HEK293 (cell line): ENCODE measurements at regions not wholly inside any gene's neighbourhood (a gene's known extent, or its start where the extent isn't known, plus 50 kb on each side); places are given as distances from the start of the nearest gene placed in this dataset.

Experiments
- KLF10 ChIP-seq: fragments of 450-650 bp; IDR thresholded peaks from 2 replicates; pipeline ENCODE4 v1.5.1; 2018; ENCODE audit warnings: missing biosample characterization, mild to moderate bottlenecking, missing genetic modification characterization
- OVOL3 ChIP-seq: fragments of 450-650 bp; formaldehyde crosslinking; IDR thresholded peaks from 2 replicates; pipeline ENCODE4 v1.5.1; 2016; ENCODE audit warnings: missing biosample characterization, missing genetic modification characterization
- ZNF133 ChIP-seq: fragments of 450-650 bp; formaldehyde crosslinking; IDR thresholded peaks from 2 replicates; pipeline ENCODE4 v1.5.1; 2016; ENCODE audit warnings: missing biosample characterization, missing genetic modification characterization
- ZNF223 ChIP-seq: fragments of 450-650 bp; formaldehyde crosslinking; IDR thresholded peaks from 2 replicates; pipeline ENCODE4 v1.5.1; 2016; ENCODE audit warnings: missing biosample characterization, missing genetic modification characterization
- TF ChIP-seq, protein P1 (sequence below): fragments of 450-650 bp; formaldehyde crosslinking; IDR thresholded peaks from 2 replicates; pipeline ENCODE4 v1.5.1; 2016; ENCODE audit warnings: missing biosample characterization, missing genetic modification characterization
- TF ChIP-seq, protein P2 (sequence below): fragments of 450-650 bp; formaldehyde crosslinking; IDR thresholded peaks from 2 replicates; pipeline ENCODE4 v1.5.1; 2016; ENCODE audit warnings: missing biosample characterization, missing genetic modification characterization

DNA sequence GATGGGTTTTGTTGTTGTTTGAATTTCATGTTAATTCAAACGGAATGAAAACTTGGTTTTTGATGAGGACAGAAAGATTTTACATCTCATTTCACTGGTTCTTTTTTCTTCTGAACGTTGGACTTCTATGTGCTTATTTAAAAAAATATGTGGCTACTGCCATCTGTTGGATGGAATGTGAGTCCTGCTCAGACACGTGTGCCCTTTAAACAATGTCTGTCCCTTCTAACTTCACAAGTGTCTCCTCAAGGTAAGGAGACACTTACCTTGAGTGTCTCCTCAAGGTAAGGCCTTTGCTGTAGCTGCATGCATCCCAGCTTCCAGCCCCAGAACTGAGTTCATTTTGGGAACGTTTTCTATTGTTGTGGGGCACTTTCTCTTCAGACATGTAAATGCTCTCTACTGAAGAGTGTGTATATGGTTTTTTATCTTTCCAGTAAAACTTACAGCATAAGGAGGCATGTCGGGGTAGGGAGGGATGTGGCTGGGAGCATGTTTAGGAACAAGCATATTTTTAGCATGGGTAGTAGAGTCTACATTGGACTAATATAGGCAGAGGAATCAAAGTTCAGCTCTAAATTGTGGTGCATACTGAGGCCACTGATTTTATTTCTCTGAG, 63.1 kb upstream of the UBE3A start:
- TF ChIP-seq KLF10, result no peak
- TF ChIP-seq ZNF133 (tag by site-specific recombination), result no peak
- TF ChIP-seq, protein P1, sequence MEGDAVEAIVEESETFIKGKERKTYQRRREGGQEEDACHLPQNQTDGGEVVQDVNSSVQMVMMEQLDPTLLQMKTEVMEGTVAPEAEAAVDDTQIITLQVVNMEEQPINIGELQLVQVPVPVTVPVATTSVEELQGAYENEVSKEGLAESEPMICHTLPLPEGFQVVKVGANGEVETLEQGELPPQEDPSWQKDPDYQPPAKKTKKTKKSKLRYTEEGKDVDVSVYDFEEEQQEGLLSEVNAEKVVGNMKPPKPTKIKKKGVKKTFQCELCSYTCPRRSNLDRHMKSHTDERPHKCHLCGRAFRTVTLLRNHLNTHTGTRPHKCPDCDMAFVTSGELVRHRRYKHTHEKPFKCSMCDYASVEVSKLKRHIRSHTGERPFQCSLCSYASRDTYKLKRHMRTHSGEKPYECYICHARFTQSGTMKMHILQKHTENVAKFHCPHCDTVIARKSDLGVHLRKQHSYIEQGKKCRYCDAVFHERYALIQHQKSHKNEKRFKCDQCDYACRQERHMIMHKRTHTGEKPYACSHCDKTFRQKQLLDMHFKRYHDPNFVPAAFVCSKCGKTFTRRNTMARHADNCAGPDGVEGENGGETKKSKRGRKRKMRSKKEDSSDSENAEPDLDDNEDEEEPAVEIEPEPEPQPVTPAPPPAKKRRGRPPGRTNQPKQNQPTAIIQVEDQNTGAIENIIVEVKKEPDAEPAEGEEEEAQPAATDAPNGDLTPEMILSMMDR, result no peak
- TF ChIP-seq, protein P2, sequence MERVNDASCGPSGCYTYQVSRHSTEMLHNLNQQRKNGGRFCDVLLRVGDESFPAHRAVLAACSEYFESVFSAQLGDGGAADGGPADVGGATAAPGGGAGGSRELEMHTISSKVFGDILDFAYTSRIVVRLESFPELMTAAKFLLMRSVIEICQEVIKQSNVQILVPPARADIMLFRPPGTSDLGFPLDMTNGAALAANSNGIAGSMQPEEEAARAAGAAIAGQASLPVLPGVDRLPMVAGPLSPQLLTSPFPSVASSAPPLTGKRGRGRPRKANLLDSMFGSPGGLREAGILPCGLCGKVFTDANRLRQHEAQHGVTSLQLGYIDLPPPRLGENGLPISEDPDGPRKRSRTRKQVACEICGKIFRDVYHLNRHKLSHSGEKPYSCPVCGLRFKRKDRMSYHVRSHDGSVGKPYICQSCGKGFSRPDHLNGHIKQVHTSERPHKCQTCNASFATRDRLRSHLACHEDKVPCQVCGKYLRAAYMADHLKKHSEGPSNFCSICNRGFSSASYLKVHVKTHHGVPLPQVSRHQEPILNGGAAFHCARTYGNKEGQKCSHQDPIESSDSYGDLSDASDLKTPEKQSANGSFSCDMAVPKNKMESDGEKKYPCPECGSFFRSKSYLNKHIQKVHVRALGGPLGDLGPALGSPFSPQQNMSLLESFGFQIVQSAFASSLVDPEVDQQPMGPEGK, result no peak
- no peak for TF ChIP-seq OVOL3 (tag by site-specific recombination)
- no peak for TF ChIP-seq ZNF223 (tag by site-specific recombination)
